Activated CD4-positive, alpha-beta T cell treated with anti-CD3 and anti-CD28 coated beads, Interleukin-2, amount 50 U/mL, for 16 hours (primary cell): ENCODE measurements at regions not wholly inside any gene's neighbourhood (a gene's known extent, or its start where the extent isn't known, plus 50 kb on each side); places are given as distances from the start of the nearest gene placed in this dataset.

Source experiments
- DNase-seq: peaks from one replicate; pipeline ENCODE4 v3.0.0-alpha.2; 2020

- no peak for DNase-seq
Measured at GRCh38 chr6:144739873-144740272, 454.7 kb downstream of the UTRN start.

- no peak for DNase-seq
Measured at GRCh38 chr6:144741659-144742058, 456.5 kb downstream of the UTRN start.

- no peak for DNase-seq
Measured at GRCh38 chr6:144742779-144743178, 457.6 kb downstream of the UTRN start.

GRCh38 chr6:144744720-144745119 lies 459.6 kb downstream of the UTRN start:
- no peak for DNase-seq

GRCh38 chr6:144745439-144745838 lies 460.3 kb downstream of the UTRN start:
- DNase-seq, result no peak

- DNase-seq, result no peak
Measured at GRCh38 chr6:144746902-144747469, 461.9 kb downstream of the UTRN start.

- no peak for DNase-seq
Measured at GRCh38 chr6:144749263-144749662, 464.1 kb downstream of the UTRN start.

GRCh38 chr6:144753023-144753705 lies 468.0 kb downstream of the UTRN start:
- DNase-seq, result no peak

- no peak for DNase-seq
Measured at GRCh38 chr6:144756469-144756868, 471.3 kb downstream of the UTRN start.

- DNase-seq, result no peak
Measured at GRCh38 chr6:144757299-144757698, 472.2 kb downstream of the UTRN start.

- DNase-seq, result no peak
Measured at GRCh38 chr6:144757730-144758129, 472.6 kb downstream of the UTRN start.

- DNase-seq, result peak; percentile 17
Measured at GRCh38 chr6:144758602-144759001, 473.5 kb downstream of the UTRN start.

GRCh38 chr6:144762469-144762868 lies 477.3 kb downstream of the UTRN start:
- no peak for DNase-seq

GRCh38 chr6:144767051-144767450 lies 481.9 kb downstream of the UTRN start:
- no peak for DNase-seq

- no peak for DNase-seq
Measured at GRCh38 chr6:144768551-144769075, 483.5 kb downstream of the UTRN start.

- no peak for DNase-seq
Measured at GRCh38 chr6:144769142-144769541, 484.0 kb downstream of the UTRN start.

- no peak for DNase-seq
Measured at GRCh38 chr6:144776031-144776819, 491.1 kb downstream of the UTRN start.

- DNase-seq, result no peak
Measured at GRCh38 chr6:144777249-144777648, 492.1 kb downstream of the UTRN start.

- DNase-seq, result no peak
Measured at GRCh38 chr6:144778056-144778455, 492.9 kb downstream of the UTRN start.

GRCh38 chr6:144778773-144779492 lies 493.8 kb downstream of the UTRN start:
- no peak for DNase-seq

GRCh38 chr6:144781836-144782235 lies 496.7 kb downstream of the UTRN start:
- no peak for DNase-seq

- no peak for DNase-seq
Measured at GRCh38 chr6:144782634-144783033, 497.5 kb downstream of the UTRN start.

- DNase-seq, result no peak
Measured at GRCh38 chr6:144785056-144785455, 499.9 kb downstream of the UTRN start.
